HG03457 (cell line): ENCODE measurements at regions not wholly inside any gene's neighbourhood (a gene's known extent, or its start where the extent isn't known, plus 50 kb on each side); places are given as distances from the start of the nearest gene placed in this dataset.
"Not testable (repeated sequence)": the region's sequence is repeated elsewhere in the genome, so short reads cannot be mapped to it uniquely, and the experiment has no call there.

Experiments used
- ATAC-seq: cut with Tn5 transposase; IDR thresholded peaks from one replicate; pipeline ENCODE4 v1.9.1; 2021; ENCODE audit warnings: moderate number of reproducible peaks; ENCODE audit not compliant: unreplicated experiment

GRCh38 chr2:216989340-216990129 is 129.7 kb upstream of the TNP1 start:
- no peak for ATAC-seq

DNA sequence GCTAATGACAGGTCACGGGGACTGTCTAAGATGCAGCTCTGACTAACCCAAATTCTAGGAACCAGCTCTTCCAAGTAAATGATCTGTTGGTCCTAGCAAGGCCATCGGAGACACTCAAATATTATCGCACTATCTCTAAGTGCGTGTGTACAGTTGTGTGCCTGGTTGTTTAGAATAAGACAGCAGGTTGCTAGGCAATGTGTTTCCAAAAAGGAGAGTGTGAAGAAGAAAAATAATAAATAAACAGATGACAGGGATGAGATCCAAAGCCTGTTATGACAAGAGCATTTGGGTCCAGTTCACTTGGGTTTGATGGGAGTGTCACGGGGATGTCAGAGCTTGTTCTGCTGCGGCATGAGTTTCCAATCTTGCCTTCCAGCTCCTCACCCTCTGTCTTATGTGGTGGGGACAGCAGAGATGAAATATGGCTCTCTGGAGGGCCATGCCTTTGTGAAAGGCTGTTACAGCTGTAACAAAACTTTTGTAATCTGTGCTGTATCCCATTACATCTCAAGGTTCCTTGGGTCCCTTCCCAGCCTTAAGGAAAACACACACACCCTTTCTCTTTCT is 127.5 kb upstream of the TNP1 start:
- ATAC-seq, result no peak

DNA sequence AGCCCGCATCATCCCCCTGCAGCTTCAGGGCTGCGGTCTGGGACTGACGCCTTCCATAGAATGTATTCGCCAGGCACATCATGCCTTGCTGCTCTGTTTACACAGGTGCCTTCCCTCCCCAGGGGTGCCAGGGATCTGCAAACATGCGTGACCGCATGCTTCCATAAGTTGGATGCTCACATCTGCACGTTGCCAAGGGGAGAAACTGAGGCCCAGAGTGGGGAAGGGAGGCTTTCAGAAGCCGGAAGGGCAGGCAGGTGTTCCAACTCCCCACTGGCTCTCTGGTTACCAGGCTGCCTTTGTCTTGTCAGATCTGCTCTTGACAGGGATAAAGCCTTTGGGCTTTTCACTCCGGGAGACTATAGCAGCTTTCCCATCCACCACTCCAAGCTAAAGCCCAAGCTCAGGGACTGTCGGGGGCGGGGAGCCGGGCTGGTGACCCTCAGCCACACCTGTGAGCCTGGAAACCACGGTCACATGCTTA is 125.8 kb upstream of the TNP1 start:
- no peak for ATAC-seq

DNA sequence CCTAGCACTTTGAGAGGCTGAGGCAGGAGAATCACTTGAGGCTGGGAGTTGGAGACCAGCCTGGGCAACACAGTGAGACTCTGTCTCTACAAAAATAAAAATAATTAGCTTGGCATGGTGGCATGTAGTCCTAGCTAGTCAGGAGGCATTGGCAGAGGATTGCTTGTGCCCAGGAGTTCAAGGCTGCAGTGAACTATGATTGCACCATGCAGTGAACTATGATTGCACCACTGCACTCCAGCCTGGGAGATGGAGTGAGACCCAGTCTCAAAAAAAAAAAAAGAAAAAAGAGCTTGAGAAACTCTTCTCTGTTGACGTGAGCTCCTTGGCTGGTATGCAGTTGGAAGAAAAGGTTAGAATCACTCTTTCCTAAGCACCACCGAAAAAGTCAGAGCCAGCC is 125.1 kb upstream of the TNP1 start:
- no peak for ATAC-seq

GRCh38 chr2:216981951-216982350 is 122.1 kb upstream of the TNP1 start:
- not testable (repeated sequence) for ATAC-seq

DNA sequence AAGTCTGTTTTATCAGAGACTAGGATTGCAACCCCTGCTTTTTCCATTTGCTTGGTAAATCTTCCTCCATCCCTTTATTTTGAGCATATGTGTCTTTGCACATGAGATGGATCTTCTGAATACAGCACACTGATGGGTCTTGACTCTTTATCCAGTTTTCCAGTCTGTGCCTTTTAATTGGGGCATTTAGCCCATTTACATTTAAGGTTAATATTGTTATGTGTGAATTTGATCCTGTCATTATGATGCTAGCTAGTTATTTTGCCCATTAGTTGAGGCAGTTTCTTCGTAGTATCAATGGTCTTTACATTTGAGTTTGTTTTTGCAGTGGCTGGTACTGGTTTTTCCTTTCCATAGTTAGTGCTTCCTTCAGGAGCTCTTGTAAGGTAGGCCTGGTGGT is 120.6 kb upstream of the TNP1 start:
- ATAC-seq, result not testable (repeated sequence)

GRCh38 chr2:216974321-216975302 is 114.7 kb upstream of the TNP1 start:
- no peak for ATAC-seq

- no peak for ATAC-seq
Observed at GRCh38 chr2:216971593-216971992, 111.7 kb upstream of the TNP1 start.

DNA sequence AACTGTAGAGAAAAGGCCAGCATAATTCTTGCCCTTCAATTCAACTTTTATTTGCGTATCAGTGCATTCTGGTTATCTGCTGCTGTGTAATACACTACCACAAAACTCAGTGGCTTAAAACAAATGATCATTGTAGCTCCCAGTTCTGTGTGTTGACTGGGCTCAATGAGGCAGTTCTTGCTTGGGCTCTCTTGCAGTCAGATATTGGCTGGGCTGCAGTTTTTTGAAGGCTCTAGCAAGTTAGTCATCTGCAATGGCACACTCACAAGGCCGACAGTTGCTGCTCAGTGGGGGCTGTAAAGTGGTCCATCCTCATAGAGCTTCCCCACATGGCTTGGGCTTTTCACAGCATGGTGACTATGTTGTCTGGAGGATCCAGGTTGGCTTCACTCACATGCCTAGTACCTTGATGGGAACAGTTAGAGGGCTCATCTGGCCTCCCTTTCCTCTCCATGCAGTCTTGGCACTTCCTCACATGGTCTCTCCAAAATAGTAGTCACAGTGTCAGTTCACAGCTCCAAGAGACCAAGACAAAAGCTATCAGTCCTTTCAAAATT is 110.6 kb upstream of the TNP1 start:
- no peak for ATAC-seq

- ATAC-seq, result no peak
Observed at GRCh38 chr2:216967889-216968288, 108.0 kb upstream of the TNP1 start.

DNA sequence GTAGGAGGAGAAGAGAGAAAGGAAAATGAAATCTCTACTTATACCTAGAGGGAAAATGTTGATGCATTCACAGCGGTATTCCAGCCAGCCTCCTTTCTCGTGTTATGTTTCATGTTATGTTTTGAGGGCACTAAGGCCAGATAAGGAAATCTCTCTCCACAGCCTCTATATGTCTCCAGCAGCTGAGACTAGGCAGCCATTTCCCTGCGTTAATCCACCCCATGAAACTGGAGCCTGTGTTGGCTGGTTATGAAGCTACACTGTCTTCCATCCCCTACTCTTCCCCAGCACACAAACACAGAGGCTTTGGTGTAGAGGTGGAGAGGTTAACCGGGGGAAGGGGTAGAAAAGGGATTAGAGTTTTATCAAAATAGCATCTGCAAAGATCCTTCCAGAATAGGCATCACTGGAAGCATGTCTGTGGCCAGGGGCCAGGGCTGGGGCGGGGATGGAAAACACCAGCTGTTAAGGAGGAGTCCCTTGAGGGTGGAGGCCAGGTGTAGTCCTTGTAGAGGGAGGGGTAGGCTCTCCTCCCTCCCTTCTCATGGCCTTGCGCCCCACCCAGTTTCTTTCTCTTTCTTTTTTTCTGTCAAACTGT is 100.9 kb upstream of the TNP1 start:
- ATAC-seq, result no peak

GRCh38 chr2:216959433-216959832 is 99.6 kb upstream of the TNP1 start:
- no peak for ATAC-seq

DNA sequence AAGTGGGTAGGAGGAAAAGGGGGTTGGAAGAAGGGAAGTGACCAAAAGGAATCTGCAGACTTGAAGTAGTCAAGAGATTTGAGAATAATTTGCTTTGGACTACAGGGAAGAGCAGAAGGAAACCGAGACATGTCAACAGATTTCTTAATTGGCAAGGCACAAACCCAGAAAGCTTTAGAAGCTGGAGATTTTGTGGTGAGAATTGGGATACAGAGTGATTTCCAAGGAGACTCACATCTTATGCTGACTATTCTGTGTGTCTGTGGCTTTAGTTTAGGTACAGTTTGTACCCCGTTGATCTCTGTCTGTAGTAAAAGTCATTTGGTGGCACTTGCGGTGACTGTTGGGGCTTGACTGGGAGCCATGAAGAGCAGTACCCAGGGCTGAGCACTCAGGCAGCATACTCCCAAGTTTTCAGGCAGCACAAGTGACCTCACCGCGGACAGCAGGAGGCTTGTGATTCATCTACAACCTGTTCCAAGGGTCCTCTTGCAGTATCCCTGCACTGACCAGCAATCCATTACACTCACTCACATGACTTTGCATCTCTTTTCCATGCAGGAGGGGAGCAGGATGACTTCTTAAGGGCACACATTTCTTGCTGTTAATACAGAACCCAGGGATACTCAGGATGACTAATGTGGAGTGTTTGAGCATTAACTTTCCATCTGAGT is 97.1 kb upstream of the TNP1 start:
- no peak for ATAC-seq

DNA sequence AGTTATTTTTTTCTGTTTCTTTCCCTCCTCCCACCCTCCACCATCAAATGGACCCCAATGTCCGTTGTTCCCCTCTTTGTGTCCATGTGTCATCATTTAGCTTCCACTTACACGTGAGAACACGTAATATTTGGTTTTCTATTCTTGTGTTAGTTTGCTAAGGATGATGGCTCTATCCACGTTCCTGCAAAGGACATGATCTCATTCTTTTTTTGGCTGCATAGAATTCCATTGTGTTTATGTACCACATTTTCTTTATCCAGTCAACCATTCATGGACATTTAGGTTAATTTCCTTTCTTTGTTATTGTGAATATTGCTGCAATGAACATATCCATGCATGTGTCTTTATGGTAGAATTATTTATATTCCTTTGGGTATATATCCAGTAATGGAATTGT is 91.3 kb upstream of the TNP1 start:
- ATAC-seq, result no peak

DNA sequence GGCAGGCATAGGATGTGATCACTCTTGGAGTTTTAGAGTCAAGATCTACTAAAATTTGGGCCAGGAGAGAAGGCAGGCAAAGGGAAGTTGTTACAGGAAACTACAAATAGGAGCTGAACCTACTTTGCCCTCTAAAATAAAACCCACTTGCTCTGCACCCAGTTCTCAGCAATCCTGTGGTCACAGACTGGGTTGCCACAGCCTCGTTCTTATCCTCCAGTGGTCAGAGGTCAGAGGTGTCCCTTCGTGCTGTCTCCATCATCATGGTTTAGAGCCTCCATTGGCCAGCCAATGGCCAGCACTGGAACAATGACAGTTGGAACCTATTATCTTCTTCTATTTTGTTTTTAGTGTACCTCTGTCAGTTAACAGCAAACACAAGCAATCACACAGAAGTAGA is 90.7 kb upstream of the TNP1 start:
- ATAC-seq, result no peak

GRCh38 chr2:216949700-216950413 is 90.0 kb upstream of the TNP1 start:
- no peak for ATAC-seq

DNA sequence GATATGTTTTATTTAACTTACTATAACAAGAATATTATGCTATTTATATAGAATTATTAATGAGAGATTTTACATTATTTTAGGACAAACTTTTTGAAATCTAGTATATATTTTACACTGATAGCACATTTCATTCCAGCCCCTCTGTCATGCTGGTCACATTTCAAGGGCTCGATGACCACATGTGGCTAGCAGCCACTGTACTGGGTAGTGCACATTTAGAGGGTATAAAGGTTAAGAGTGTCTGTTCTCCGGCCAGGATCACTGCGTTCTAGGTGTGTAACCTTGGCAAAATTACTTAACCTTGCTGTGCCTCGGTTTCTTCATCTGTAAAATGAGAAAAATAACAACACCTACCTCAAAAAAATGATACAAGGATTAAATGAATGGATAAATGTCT is 87.2 kb upstream of the TNP1 start:
- no peak for ATAC-seq

GRCh38 chr2:216944733-216945132 is 84.9 kb upstream of the TNP1 start:
- ATAC-seq, result no peak

- ATAC-seq, result no peak
Observed at GRCh38 chr2:216943109-216943508, 83.2 kb upstream of the TNP1 start.

GRCh38 chr2:216942465-216942864 is 82.6 kb upstream of the TNP1 start:
- no peak for ATAC-seq
